ENCODE measurements at regions not wholly inside any gene's neighbourhood (a gene's known extent, or its start where the extent isn't known, plus 50 kb on each side); places are given as distances from the start of the nearest gene placed in this dataset.

DNA sequence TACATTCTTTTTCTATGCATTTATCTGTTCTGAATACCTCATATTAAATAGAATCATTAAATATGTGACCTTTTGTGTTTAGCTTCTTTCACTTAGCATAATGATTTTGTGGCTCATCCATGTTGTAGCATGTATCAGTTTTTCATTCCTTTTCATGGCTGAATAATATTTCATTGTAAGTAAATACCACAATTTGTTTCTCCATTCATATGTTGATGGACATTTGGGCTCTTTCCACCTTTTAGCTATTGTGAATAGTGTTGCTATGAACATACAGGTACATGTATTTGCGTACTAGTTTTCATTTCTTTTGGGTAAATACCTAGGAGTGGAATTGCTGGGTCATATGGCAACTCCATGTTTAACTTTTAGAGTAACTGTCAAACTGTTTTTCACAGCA lies 85.1 kb downstream of the GNL3L start:
- Histone ChIP-seq H3K36me3 (ENCODE audit: control insufficient read depth in 4 of 4, insufficient read depth in 4 of 4, low read length in 4 of 4) (no peaks in the 10 kb centered on the region), H3K4me1 (ENCODE audit: control insufficient read depth in 5 of 5, insufficient read depth in 5 of 5, low read length in 5 of 5) (no peaks in the 10 kb centered on the region), H3K9ac (ENCODE audit: insufficient read depth in 1 of 2, low read length in 2 of 2) (no peak overlapping the region), H3K4me3 (no peak overlapping the region), H3K27ac (ENCODE audit: low read depth in 1 of 2, low read length in 1 of 2) (no peak overlapping the region), H3K9me3 (ENCODE audit: control insufficient read depth in 4 of 4, insufficient read depth in 3 of 4, low read length in 3 of 4) (peaks cover 0 to 7% (median 1%) of the 10 kb centered on the region in 4 donors), H3K27me3 (ENCODE audit: control insufficient read depth in 3 of 3, insufficient read depth in 3 of 3, low read length in 2 of 3) (no peaks in the 10 kb centered on the region)
- DNase-seq: no peak
- 90 to 100% methylated on average over 1 of the region's 1 CpG for WGBS, 2 donors
- no peak for ATAC-seq (ENCODE audit: insufficient read depth, low FRiP score)
- TF ChIP-seq, protein P1, sequence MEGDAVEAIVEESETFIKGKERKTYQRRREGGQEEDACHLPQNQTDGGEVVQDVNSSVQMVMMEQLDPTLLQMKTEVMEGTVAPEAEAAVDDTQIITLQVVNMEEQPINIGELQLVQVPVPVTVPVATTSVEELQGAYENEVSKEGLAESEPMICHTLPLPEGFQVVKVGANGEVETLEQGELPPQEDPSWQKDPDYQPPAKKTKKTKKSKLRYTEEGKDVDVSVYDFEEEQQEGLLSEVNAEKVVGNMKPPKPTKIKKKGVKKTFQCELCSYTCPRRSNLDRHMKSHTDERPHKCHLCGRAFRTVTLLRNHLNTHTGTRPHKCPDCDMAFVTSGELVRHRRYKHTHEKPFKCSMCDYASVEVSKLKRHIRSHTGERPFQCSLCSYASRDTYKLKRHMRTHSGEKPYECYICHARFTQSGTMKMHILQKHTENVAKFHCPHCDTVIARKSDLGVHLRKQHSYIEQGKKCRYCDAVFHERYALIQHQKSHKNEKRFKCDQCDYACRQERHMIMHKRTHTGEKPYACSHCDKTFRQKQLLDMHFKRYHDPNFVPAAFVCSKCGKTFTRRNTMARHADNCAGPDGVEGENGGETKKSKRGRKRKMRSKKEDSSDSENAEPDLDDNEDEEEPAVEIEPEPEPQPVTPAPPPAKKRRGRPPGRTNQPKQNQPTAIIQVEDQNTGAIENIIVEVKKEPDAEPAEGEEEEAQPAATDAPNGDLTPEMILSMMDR (IDR thresholded peaks at IDR 0.05; ENCODE audit: control extremely low read depth, extremely low read depth): no peak

DNA sequence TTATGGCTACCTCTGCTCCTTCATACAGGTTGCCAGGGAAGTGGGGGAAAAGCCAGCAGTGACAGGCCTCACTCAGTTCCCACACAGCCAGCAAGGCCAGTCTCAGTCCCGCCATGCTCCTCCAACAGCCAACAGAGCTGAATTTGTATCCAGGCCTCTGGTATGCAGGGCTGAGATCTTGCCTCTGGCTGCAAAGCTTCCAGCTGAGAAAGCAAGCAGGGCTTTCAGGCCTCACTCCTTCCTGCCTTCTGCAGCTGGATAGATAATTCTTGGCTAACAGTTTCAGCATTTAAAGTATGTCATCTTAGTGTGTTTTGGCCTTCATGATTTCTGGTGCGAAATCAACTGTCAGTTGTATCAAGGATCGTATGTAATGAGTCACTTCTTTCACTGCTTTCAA lies 103.6 kb downstream of the GNL3L start:
- Histone ChIP-seq H3K9ac (ENCODE audit: insufficient read depth in 1 of 2, low read length in 2 of 2) (no peak overlapping the region), H3K36me3 (ENCODE audit: control insufficient read depth in 4 of 4, insufficient read depth in 4 of 4, low read length in 4 of 4) (no peaks in the 10 kb centered on the region), H3K27ac (ENCODE audit: low read depth in 1 of 2, low read length in 1 of 2) (no peak overlapping the region), H3K9me3 (ENCODE audit: control insufficient read depth in 4 of 4, insufficient read depth in 3 of 4, low read length in 3 of 4) (peaks cover 0 to 7% (median 3%) of the 10 kb centered on the region in 4 donors), H3K4me1 (ENCODE audit: control insufficient read depth in 5 of 5, insufficient read depth in 5 of 5, low read length in 5 of 5) (no peaks in the 10 kb centered on the region), H3K4me3 (no peak overlapping the region), H3K27me3 (ENCODE audit: control insufficient read depth in 3 of 3, insufficient read depth in 3 of 3, low read length in 2 of 3) (no peaks in the 10 kb centered on the region)
- 76 to 98% methylated on average over 3 of the region's 3 CpGs for WGBS, 2 donors
- TF ChIP-seq, protein P1 (IDR thresholded peaks at IDR 0.05; ENCODE audit: control extremely low read depth, extremely low read depth): no peak
- no peak for DNase-seq
- no peak for ATAC-seq (ENCODE audit: insufficient read depth, low FRiP score)

DNA sequence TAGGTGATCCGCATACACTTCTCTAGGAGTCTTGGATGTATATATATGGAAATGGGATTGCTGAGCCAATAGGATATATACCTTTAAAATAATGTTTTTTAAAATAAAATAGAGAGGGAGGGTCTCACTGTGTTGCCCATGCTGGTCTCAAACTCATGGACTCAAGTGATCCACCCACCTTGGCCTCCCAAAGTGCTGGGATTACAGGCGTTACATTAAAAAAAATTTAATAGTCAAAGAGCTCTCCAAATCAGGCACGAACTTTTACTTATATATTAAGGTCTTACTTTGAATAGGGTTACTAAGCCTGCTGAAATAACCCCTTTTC lies 109.0 kb downstream of the GNL3L start:
- Histone ChIP-seq H3K27ac (ENCODE audit: low read depth in 1 of 2, low read length in 1 of 2) (peak overlapping the region in 1 of 2 donors; percentile 57), H3K4me1 (ENCODE audit: control insufficient read depth in 5 of 5, insufficient read depth in 5 of 5, low read length in 5 of 5) (no peaks in the 10 kb centered on the region), H3K9me3 (ENCODE audit: control insufficient read depth in 4 of 4, insufficient read depth in 3 of 4, low read length in 3 of 4) (peaks cover 0 to 2% (median 0%) of the 10 kb centered on the region in 4 donors), H3K36me3 (ENCODE audit: control insufficient read depth in 4 of 4, insufficient read depth in 4 of 4, low read length in 4 of 4) (no peaks in the 10 kb centered on the region), H3K9ac (ENCODE audit: insufficient read depth in 1 of 2, low read length in 2 of 2) (no peak overlapping the region), H3K27me3 (ENCODE audit: control insufficient read depth in 3 of 3, insufficient read depth in 3 of 3, low read length in 2 of 3) (no peaks in the 10 kb centered on the region), H3K4me3 (no peak overlapping the region)
- ATAC-seq (ENCODE audit: insufficient read depth, low FRiP score) (no peak), DNase-seq (no peak)
- TF ChIP-seq, protein P1 (IDR thresholded peaks at IDR 0.05; ENCODE audit: control extremely low read depth, extremely low read depth): no peak
- WGBS, 2 donors: 40 to 59% methylated on average over 3 of the region's 3 CpGs

DNA sequence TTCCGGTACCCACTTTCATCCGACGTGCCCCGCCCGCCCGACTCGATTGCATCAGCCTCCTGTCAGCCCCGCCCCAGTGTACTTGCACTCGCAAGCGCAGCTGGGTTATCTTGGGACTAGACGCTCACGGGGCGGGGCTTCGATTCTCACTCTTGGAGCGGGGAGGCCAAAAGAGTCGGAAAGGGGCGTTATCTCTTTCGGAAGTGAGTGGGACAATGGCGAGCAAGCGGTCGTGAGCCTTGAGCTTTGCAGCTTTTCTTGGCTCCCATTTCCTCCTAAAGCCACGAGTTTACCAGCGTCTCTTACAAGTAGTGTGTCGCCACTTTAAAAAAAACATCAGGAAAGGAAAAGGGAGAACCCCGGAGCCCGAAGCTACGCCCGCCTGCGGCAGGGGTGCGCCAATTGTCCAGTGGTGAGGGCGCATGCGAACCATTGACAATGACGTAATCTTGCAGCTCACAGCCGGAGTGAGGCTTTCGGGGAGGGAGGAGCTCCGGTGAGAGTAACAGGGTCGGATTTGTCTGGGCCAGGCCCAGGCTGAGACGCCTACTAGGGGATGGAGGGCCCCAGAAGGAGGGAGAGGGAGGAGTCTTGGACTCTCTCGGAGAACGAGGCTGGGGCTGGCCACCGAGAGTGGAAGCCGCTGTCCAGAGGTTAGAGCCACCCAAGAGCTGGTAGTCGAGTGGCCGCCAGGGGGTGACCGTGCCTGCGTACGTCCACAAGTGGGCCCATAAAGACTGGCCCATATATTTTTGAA lies 109.5 kb downstream of the GNL3L start:
- 0 to 36% methylated on average over 44 to 47 of the region's 47 CpGs for WGBS, 2 donors
- peak; percentile 93 for ATAC-seq (ENCODE audit: insufficient read depth, low FRiP score)
- Histone ChIP-seq H3K27me3 (ENCODE audit: control insufficient read depth in 3 of 3, insufficient read depth in 3 of 3, low read length in 2 of 3) (no peaks in the 10 kb centered on the region), H3K4me3 (no peak overlapping the region), H3K9ac (ENCODE audit: insufficient read depth in 1 of 2, low read length in 2 of 2) (peak overlapping the region in 1 of 2 donors; percentile 92), H3K36me3 (ENCODE audit: control insufficient read depth in 4 of 4, insufficient read depth in 4 of 4, low read length in 4 of 4) (no peaks in the 10 kb centered on the region), H3K9me3 (ENCODE audit: control insufficient read depth in 4 of 4, insufficient read depth in 3 of 4, low read length in 3 of 4) (no peaks in the 10 kb centered on the region), H3K27ac (ENCODE audit: low read depth in 1 of 2, low read length in 1 of 2) (peak overlapping the region; percentile 69 to 91), H3K4me1 (ENCODE audit: control insufficient read depth in 5 of 5, insufficient read depth in 5 of 5, low read length in 5 of 5) (no peaks in the 10 kb centered on the region)
- DNase-seq: peak; percentile 95 to 97 (median 97)
- TF ChIP-seq, protein P1 (IDR thresholded peaks at IDR 0.05; ENCODE audit: control extremely low read depth, extremely low read depth): peak; percentile 20
